SH-SY5Y (cell line): ENCODE measurements at regions not wholly inside any gene's neighbourhood (a gene's known extent, or its start where the extent isn't known, plus 50 kb on each side); places are given as distances from the start of the nearest gene placed in this dataset.

Experiments used
- GATA2 ChIP-seq: IDR thresholded peaks from 2 replicates; pipeline ENCODE4 v1.6.1; 2011; ENCODE audit warnings: mild to moderate bottlenecking, low read depth, low read length
- GATA3 ChIP-seq: IDR thresholded peaks from 2 replicates; pipeline ENCODE4 v1.6.1; 2011; ENCODE audit warnings: low read depth, mild to moderate bottlenecking, low read length, moderate library complexity

DNA sequence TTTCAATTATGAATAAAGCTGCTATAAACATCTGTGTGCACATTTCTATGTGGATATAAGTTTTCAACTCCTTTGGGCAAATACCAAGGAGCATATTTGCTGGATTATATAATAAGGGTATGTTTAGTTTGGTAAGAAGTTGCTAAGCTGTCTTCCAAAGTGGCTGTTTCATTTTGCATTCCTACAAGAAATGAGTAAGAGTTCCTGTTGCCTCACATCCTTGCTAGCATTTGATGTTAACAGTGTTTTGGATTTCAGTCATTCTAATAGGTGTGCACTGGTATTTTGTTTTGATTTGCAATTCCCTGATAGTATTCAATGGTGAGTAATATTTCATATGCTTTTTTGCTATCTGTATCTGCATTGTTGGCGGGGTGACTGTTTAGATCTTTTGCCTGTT is 120.7 kb upstream of the MDFIC2 start:
- no peak for TF ChIP-seq GATA2
- no peak for TF ChIP-seq GATA3
